T-cell (primary cell): ENCODE measurements at regions not wholly inside any gene's neighbourhood (a gene's known extent, or its start where the extent isn't known, plus 50 kb on each side); places are given as distances from the start of the nearest gene placed in this dataset.
"Not testable (repeated sequence)": the region's sequence is repeated elsewhere in the genome, so short reads cannot be mapped to it uniquely, and the experiment has no call there.

Experiments
- ATAC-seq, 4 experiments: fragments of 200-7000 bp in 3 of 4; fragments of 150-1000 bp in 1 of 4; cut with Tn5 transposase; replicated peaks in 1 of 4; 1 replicate in 3 of 4; 2 replicates in 1 of 4; pipeline ENCODE4 v1.10.0; 2021; ENCODE audit warnings: moderate library complexity in 3 of 4, mild to moderate bottlenecking in 2 of 4, moderate number of reproducible peaks in 1 of 4
- CTCF ChIA-PET, 2 donors: fragments of 300-600 bp; sonication (Branson Sonifier 250); formaldehyde crosslinking; loops; one replicate each; lab custom pipeline; 2022; ENCODE audit warnings: antibody characterized with exemption in 2 of 2; lab: Charles Lee
- POLR2A ChIA-PET, 2 donors: fragments of 300-600 bp; sonication (Branson Sonifier 250); formaldehyde crosslinking; loops; one replicate each; lab custom pipeline; 2022; ENCODE audit warnings: antibody characterized with exemption in 2 of 2; lab: Charles Lee
- DNase-seq, 35 experiments: peaks; one replicate each; pipeline versions ENCODE4 v3.0.0 to v3.0.0-alpha.2; 2013 to 2023
- H3K27ac ChIP-seq: one replicate; pipeline ENCODE4 v1.5.1; 2013; ENCODE audit warnings: low read length
- H3K27me3 ChIP-seq, 2 experiments: replicated peaks in 1 of 2; 1 replicate in 1 of 2; 2 replicates in 1 of 2; pipeline versions ENCODE4 v1.6.1 to v1.7.0; 2013; ENCODE audit warnings: low read length in 1 of 2, mixed read lengths in 1 of 2; ENCODE audit not compliant: control insufficient read depth in 2 of 2, insufficient read depth in 2 of 2; ENCODE audit errors: extremely low read depth in 1 of 2
- H3K36me3 ChIP-seq, 2 donors: 1 replicate in 1 of 2; 2 replicates in 1 of 2; pipeline versions ENCODE4 v1.6.1 to v1.7.0; 2013; ENCODE audit warnings: low read length in 1 of 2; ENCODE audit not compliant: control insufficient read depth in 2 of 2, insufficient read depth in 1 of 2; ENCODE audit errors: extremely low read depth in 1 of 2
- H3K4me1 ChIP-seq, 2 experiments: 1 replicate in 1 of 2; 2 replicates in 1 of 2; pipeline versions ENCODE4 v1.6.1 to v1.7.0; 2013; ENCODE audit warnings: low read length in 2 of 2, mixed read lengths in 1 of 2; ENCODE audit not compliant: insufficient read depth in 2 of 2, control insufficient read depth in 1 of 2; ENCODE audit errors: extremely low read depth in 1 of 2
- H3K4me3 ChIP-seq, 2 donors: 1 replicate in 1 of 2; 2 replicates in 1 of 2; pipeline versions ENCODE4 v1.5.1 to v1.7.0; 2013; ENCODE audit warnings: mild to moderate bottlenecking in 2 of 2, low read length in 1 of 2, moderate library complexity in 1 of 2; ENCODE audit not compliant: control insufficient read depth in 1 of 2; ENCODE audit errors: extremely low read depth in 1 of 2
- H3K9me3 ChIP-seq: 2 replicates; pipeline ENCODE4 v1.7.0; 2013
- H3K27ac Mint-ChIP-seq, 2 donors: one replicate each; pipeline ENCODE4 v1.8.0; 2020 to 2021; ENCODE audit warnings: mild to moderate bottlenecking in 2 of 2, mixed read lengths in 2 of 2
- H3K27me3 Mint-ChIP-seq, 2 donors: one replicate each; pipeline ENCODE4 v1.8.0; 2021 to 2022; ENCODE audit warnings: mixed read lengths in 2 of 2
- H3K36me3 Mint-ChIP-seq: one replicate; pipeline ENCODE4 v1.8.0; 2021; ENCODE audit warnings: mixed read lengths
- H3K4me1 Mint-ChIP-seq, 3 donors: one replicate each; pipeline ENCODE4 v1.8.0; 2020 to 2022; ENCODE audit warnings: mixed read lengths in 3 of 3, mild to moderate bottlenecking in 1 of 3
- H3K4me3 Mint-ChIP-seq, 3 donors: one replicate each; pipeline ENCODE4 v1.8.0; 2020 to 2022; ENCODE audit warnings: mild to moderate bottlenecking in 3 of 3, mixed read lengths in 3 of 3, moderate library complexity in 3 of 3
- H3K9me3 Mint-ChIP-seq, 3 donors: one replicate each; pipeline ENCODE4 v1.8.0; 2020 to 2022; ENCODE audit warnings: mixed read lengths in 3 of 3
- WGBS: methylation state at CpG from one replicate; pipeline ENCODE4 v1.1.5; 2013; ENCODE audit warnings: missing lambda C conversion rate; ENCODE audit not compliant: insufficient coverage; 5-methylcytosine and 5-hydroxymethylcytosine counted together

DNA sequence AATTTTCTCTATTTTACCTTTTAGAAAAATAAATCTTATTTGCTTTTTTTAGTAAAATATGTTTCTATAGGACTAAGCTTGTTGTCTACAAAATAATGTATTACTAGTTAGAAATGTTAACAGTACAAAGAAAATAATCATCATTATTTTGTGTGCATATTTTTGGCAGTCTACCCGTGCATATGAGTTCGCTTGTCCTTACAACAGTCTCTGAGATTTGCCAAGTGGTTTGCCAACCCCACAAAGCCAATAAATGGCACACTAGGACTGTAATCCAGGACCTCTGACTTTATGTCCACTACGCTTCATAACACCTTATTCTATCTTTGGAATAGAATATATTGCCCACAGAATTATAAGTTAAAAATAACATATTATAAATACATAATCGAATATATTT is 152.0 kb downstream of the KCNJ2 start:
- no peak for DNase-seq
- no peaks in the 10 kb centered on the region for H3K36me3 ChIP-seq
- Mint-ChIP-seq H3K27me3 (peaks cover 0 to 9% of the 10 kb centered on the region in 2 donors), H3K4me3 (no peak overlapping the region), H3K36me3 (no peaks in the 10 kb centered on the region), H3K9me3 (peaks cover 4% of the 10 kb centered on the region in 3 donors), H3K27ac (no peak overlapping the region), H3K4me1 (no peaks in the 10 kb centered on the region)
- no peak overlapping the region for H3K27ac ChIP-seq
- CTCF ChIA-PET = interaction anchor here in 1 of 2 donors (0.5 kb wide), 1 partner anchor 71 kb away, joined by 3 read pairs; no protein-coding TSS in a partner anchor
- WGBS = 100% methylated on average over 1 of the region's 4 CpGs
- no peak for ATAC-seq
- H3K4me3 ChIP-seq = no peak overlapping the region
- no peaks in the 10 kb centered on the region for H3K27me3 ChIP-seq
- POLR2A ChIA-PET = no interaction called here
- no peaks in the 10 kb centered on the region for H3K9me3 ChIP-seq
- H3K4me1 ChIP-seq = no peaks in the 10 kb centered on the region

- Mint-ChIP-seq H3K27ac (no peak overlapping the region), H3K4me3 (no peak overlapping the region), H3K9me3 (peaks cover 4% of the 10 kb centered on the region in 3 donors), H3K4me1 (no peaks in the 10 kb centered on the region), H3K27me3 (peaks cover 0 to 9% of the 10 kb centered on the region in 2 donors), H3K36me3 (no peaks in the 10 kb centered on the region)
- H3K9me3 ChIP-seq = no peaks in the 10 kb centered on the region
- H3K27me3 ChIP-seq = no peaks in the 10 kb centered on the region
- no peak overlapping the region for H3K4me3 ChIP-seq
- no peak overlapping the region for H3K27ac ChIP-seq
- no CpG with 5 or more reads among the region's 2 CpGs for WGBS
- no peaks in the 10 kb centered on the region for H3K4me1 ChIP-seq
- H3K36me3 ChIP-seq = no peaks in the 10 kb centered on the region
- no peak for ATAC-seq
- ChIA-PET POLR2A (no interaction called here), CTCF (no interaction called here)
- no peak for DNase-seq
Observed at GRCh38 chr17:70323269-70323668, 153.9 kb downstream of the KCNJ2 start.

DNA sequence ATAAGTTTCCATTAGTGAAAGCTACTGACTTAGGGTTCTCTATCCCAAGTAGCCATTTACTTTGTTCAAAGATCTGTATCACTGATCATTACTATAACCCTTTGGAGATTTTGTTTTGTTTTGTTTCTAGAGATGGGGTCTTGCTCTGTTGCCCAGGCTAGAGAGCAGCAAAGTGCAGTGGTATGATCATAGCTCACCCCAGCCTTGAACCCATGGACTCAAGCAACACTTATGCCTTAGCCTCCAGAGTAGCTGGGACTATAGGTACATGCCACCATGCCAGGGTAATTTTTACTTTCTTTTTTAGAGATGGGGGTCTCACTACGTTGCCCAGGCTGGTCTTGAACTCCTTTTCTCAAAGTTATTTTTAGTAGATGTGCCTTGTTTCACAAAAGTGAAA is 154.7 kb downstream of the KCNJ2 start:
- no peaks in the 10 kb centered on the region for H3K9me3 ChIP-seq
- Mint-ChIP-seq H3K4me3 (no peak overlapping the region), H3K27ac (no peak overlapping the region), H3K9me3 (peaks cover under 1 to 4% (median 4%) of the 10 kb centered on the region in 3 donors), H3K4me1 (no peaks in the 10 kb centered on the region), H3K36me3 (no peaks in the 10 kb centered on the region), H3K27me3 (peaks cover 0 to 9% of the 10 kb centered on the region in 2 donors)
- no CpG with 5 or more reads among the region's 1 CpG for WGBS
- no peaks in the 10 kb centered on the region for H3K4me1 ChIP-seq
- H3K4me3 ChIP-seq = no peak overlapping the region
- ATAC-seq (no peak), DNase-seq (no peak)
- no peaks in the 10 kb centered on the region for H3K27me3 ChIP-seq
- H3K27ac ChIP-seq = no peak overlapping the region
- POLR2A ChIA-PET = no interaction called here
- CTCF ChIA-PET = no interaction called here
- no peaks in the 10 kb centered on the region for H3K36me3 ChIP-seq

DNA sequence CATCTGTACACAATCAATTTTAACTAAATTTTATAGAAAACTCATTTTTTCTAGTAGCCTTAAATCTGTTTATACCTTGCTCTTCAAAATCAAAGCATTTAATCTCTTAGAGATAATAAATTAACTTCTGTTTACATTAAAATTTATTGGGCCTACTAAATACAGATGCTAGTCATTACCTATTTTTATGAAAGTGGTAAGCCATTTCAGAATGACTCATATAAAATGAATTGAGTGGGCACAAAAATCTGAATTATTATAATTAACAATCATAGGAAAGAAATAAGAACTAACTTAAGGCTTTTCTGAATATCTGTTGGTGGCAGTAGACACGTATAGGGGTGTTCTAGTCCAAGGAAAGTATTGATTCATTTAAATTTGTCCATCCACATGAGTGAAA is 157.9 kb downstream of the KCNJ2 start:
- DNase-seq (no peak), ATAC-seq (no peak)
- no CpG with 5 or more reads among the region's 1 CpG for WGBS
- no peak overlapping the region for H3K27ac ChIP-seq
- Mint-ChIP-seq H3K36me3 (no peaks in the 10 kb centered on the region), H3K27ac (no peak overlapping the region), H3K4me3 (no peak overlapping the region), H3K27me3 (peaks cover 0 to 4% of the 10 kb centered on the region in 2 donors), H3K4me1 (no peaks in the 10 kb centered on the region), H3K9me3 (peaks cover 0 to 4% (median 4%) of the 10 kb centered on the region in 3 donors)
- no peaks in the 10 kb centered on the region for H3K27me3 ChIP-seq
- H3K36me3 ChIP-seq = no peaks in the 10 kb centered on the region
- no peak overlapping the region for H3K4me3 ChIP-seq
- no peaks in the 10 kb centered on the region for H3K4me1 ChIP-seq
- ChIA-PET POLR2A (no interaction called here), CTCF (no interaction called here)
- no peaks in the 10 kb centered on the region for H3K9me3 ChIP-seq

- Histone ChIP-seq H3K36me3 (no peaks in the 10 kb centered on the region), H3K4me1 (no peaks in the 10 kb centered on the region), H3K27me3 (no peaks in the 10 kb centered on the region), H3K27ac (no peak overlapping the region), H3K9me3 (no peaks in the 10 kb centered on the region), H3K4me3 (no peak overlapping the region)
- ChIA-PET POLR2A (no interaction called here), CTCF (no interaction called here)
- ATAC-seq (no peak), DNase-seq (no peak)
- Mint-ChIP-seq H3K27ac (no peak overlapping the region), H3K4me3 (no peak overlapping the region), H3K4me1 (no peaks in the 10 kb centered on the region), H3K9me3 (peaks cover 0 to 4% (median under 1%) of the 10 kb centered on the region in 3 donors), H3K27me3 (peaks cover 0 to 1% of the 10 kb centered on the region in 2 donors), H3K36me3 (no peaks in the 10 kb centered on the region)
- 84% methylated on average over 3 of the region's 10 CpGs for WGBS
Observed at GRCh38 chr17:70327723-70328122, 158.4 kb downstream of the KCNJ2 start.

- POLR2A ChIA-PET = no interaction called here
- Mint-ChIP-seq H3K9me3 (peaks cover 0 to 5% (median 0%) of the 10 kb centered on the region in 3 donors), H3K4me3 (no peak overlapping the region), H3K36me3 (no peaks in the 10 kb centered on the region), H3K27me3 (no peaks in the 10 kb centered on the region), H3K4me1 (no peaks in the 10 kb centered on the region), H3K27ac (no peak overlapping the region)
- Histone ChIP-seq H3K27me3 (no peaks in the 10 kb centered on the region), H3K36me3 (no peaks in the 10 kb centered on the region), H3K9me3 (no peaks in the 10 kb centered on the region), H3K27ac (no peak overlapping the region), H3K4me3 (no peak overlapping the region), H3K4me1 (no peaks in the 10 kb centered on the region)
- DNase-seq (no peak), ATAC-seq (no peak)
- WGBS = no CpG with 5 or more reads among the region's 2 CpGs
- CTCF ChIA-PET = no interaction called here
Observed at GRCh38 chr17:70329721-70330120, 160.4 kb downstream of the KCNJ2 start.

DNA sequence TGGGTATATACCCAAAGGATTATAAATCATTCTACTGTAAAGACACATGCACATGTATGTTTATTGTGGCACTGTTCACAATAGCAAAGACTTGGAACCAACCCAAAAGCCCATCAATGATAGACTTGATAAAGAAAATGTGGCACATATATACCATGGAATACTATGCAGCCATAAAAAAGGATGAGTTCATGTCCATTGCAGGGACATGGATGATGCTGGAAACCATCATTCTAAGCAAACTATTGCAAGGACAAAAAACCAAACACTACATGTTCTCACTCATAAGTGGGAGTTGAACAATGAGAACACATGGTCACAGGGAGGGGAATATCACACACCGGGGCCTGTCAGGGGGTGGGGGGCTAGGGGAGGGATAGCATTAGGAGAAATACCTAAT is 161.7 kb downstream of the KCNJ2 start:
- H3K4me3 ChIP-seq, H3K36me3 Mint-ChIP-seq, H3K36me3 ChIP-seq, H3K27me3 ChIP-seq, CTCF ChIA-PET, ATAC-seq, DNase-seq, H3K27ac Mint-ChIP-seq, H3K4me1 ChIP-seq, H3K4me1 Mint-ChIP-seq, H3K27ac ChIP-seq, H3K9me3 ChIP-seq, H3K4me3 Mint-ChIP-seq, H3K27me3 Mint-ChIP-seq, H3K9me3 Mint-ChIP-seq, POLR2A ChIA-PET: not testable (repeated sequence)
- WGBS = no CpG with 5 or more reads among the region's 1 CpG
